ENCODE measurements at regions not wholly inside any gene's neighbourhood (a gene's known extent, or its start where the extent isn't known, plus 50 kb on each side); places are given as distances from the start of the nearest gene placed in this dataset.
"Not testable (repeated sequence)": the region's sequence is repeated elsewhere in the genome, so short reads cannot be mapped to it uniquely, and the experiment has no call there.

- TF ChIP-seq POLR2AphosphoS5 (IDR thresholded peaks at IDR 0.05) = no peak
- no peak for TF ChIP-seq CTCF (IDR thresholded peaks at IDR 0.05)
- TF ChIP-seq POLR2A (IDR thresholded peaks at IDR 0.05) = no peak
- TF ChIP-seq EP300 (IDR thresholded peaks at IDR 0.05) = no peak
- Histone ChIP-seq H3K4me3 (no peak overlapping the region), H3K4me1 (no peaks in the 10 kb centered on the region), H3K27ac (no peak overlapping the region), H3K36me3 (no peaks in the 10 kb centered on the region), H3K9me3 (no peaks in the 10 kb centered on the region), H3K27me3 (no peaks in the 10 kb centered on the region)
- 94% methylated on average over 2 of the region's 2 CpGs for WGBS
- DNase-seq (ENCODE audit: low spot score in 2 of 2) = no peak
Measured at GRCh38 chr6:134810402-134810801, 139.5 kb downstream of the ALDH8A1 start.

GRCh38 chr6:134809130-134809529 lies 140.8 kb downstream of the ALDH8A1 start:
- no peaks in the 10 kb centered on the region for H3K4me1 ChIP-seq
- 86% methylated on average over 4 of the region's 4 CpGs for WGBS
- H3K9me3 ChIP-seq = no peaks in the 10 kb centered on the region
- DNase-seq (ENCODE audit: low spot score in 2 of 2) = no peak
- TF ChIP-seq EP300 (IDR thresholded peaks at IDR 0.05) (no peak), POLR2A (IDR thresholded peaks at IDR 0.05) (no peak), POLR2AphosphoS5 (IDR thresholded peaks at IDR 0.05) (no peak), CTCF (IDR thresholded peaks at IDR 0.05) (no peak)
- no peaks in the 10 kb centered on the region for H3K27me3 ChIP-seq
- no peak overlapping the region for H3K27ac ChIP-seq
- H3K4me3 ChIP-seq = no peak overlapping the region
- no peaks in the 10 kb centered on the region for H3K36me3 ChIP-seq

- Histone ChIP-seq H3K9me3 (no peaks in the 10 kb centered on the region), H3K27me3 (no peaks in the 10 kb centered on the region), H3K27ac (no peak overlapping the region), H3K4me1 (no peaks in the 10 kb centered on the region), H3K36me3 (no peaks in the 10 kb centered on the region), H3K4me3 (no peak overlapping the region)
- no peak for DNase-seq (ENCODE audit: low spot score in 2 of 2)
- no peak for TF ChIP-seq POLR2AphosphoS5 (IDR thresholded peaks at IDR 0.05)
- no peak for TF ChIP-seq CTCF (IDR thresholded peaks at IDR 0.05)
- TF ChIP-seq POLR2A (IDR thresholded peaks at IDR 0.05) = no peak
- TF ChIP-seq EP300 (IDR thresholded peaks at IDR 0.05) = no peak
- WGBS = 65% methylated on average over 5 of the region's 5 CpGs
Measured at GRCh38 chr6:134806180-134806798, 143.6 kb downstream of the ALDH8A1 start.

GRCh38 chr6:134805168-134805567 lies 144.7 kb downstream of the ALDH8A1 start:
- DNase-seq (ENCODE audit: low spot score in 2 of 2) = no peak
- Histone ChIP-seq H3K27ac (no peak overlapping the region), H3K4me3 (no peak overlapping the region), H3K4me1 (peaks cover 10% of the 10 kb centered on the region), H3K27me3 (no peaks in the 10 kb centered on the region), H3K36me3 (no peaks in the 10 kb centered on the region), H3K9me3 (no peaks in the 10 kb centered on the region)
- no peak for TF ChIP-seq POLR2AphosphoS5 (IDR thresholded peaks at IDR 0.05)
- TF ChIP-seq EP300 (IDR thresholded peaks at IDR 0.05) = no peak
- no peak for TF ChIP-seq POLR2A (IDR thresholded peaks at IDR 0.05)
- TF ChIP-seq CTCF (IDR thresholded peaks at IDR 0.05) = no peak
- whole genome bisulfite sequencing = 65% methylated on average over 6 of the region's 6 CpGs

- H3K27me3 ChIP-seq; H3K36me3 ChIP-seq; H3K27ac ChIP-seq; DNase-seq (ENCODE audit: low spot score in 2 of 2); H3K9me3 ChIP-seq; H3K4me3 ChIP-seq: not testable (repeated sequence)
- 93% methylated on average over 10 of the region's 10 CpGs for WGBS
- peaks cover 10% of the 10 kb centered on the region for H3K4me1 ChIP-seq
Measured at GRCh38 chr6:134804311-134804710, 145.6 kb downstream of the ALDH8A1 start.

Data from suprapubic skin (tissue), 4 donors.